ENCODE measurements at regions not wholly inside any gene's neighbourhood (a gene's known extent, or its start where the extent isn't known, plus 50 kb on each side); places are given as distances from the start of the nearest gene placed in this dataset.

- H3K36me3 ChIP-seq (ENCODE audit: insufficient read depth, low read length), result no peaks in the 10 kb centered on the region
- H3K4me1 ChIP-seq (ENCODE audit: insufficient read depth, low read length), result peaks cover 18% of the 10 kb centered on the region
- no peaks in the 10 kb centered on the region for H3K9me3 ChIP-seq (ENCODE audit: control insufficient read depth, insufficient read depth, low read length)
- H3K9ac ChIP-seq (ENCODE audit: low read depth, low read length), result no peak overlapping the region
Measured at GRCh38 chr21:34205811-34206571, 132.6 kb downstream of the MRPS6 start.

- H3K4me1 ChIP-seq (ENCODE audit: insufficient read depth, low read length), result no peaks in the 10 kb centered on the region
- no peaks in the 10 kb centered on the region; the same call in 1 of the 2 replicates for H3K9me3 ChIP-seq (ENCODE audit: control insufficient read depth, insufficient read depth, low read length)
- no peak overlapping the region for H3K9ac ChIP-seq (ENCODE audit: low read depth, low read length)
- no peaks in the 10 kb centered on the region for H3K36me3 ChIP-seq (ENCODE audit: insufficient read depth, low read length)
Measured at GRCh38 chr21:34213959-34214358, 140.6 kb downstream of the MRPS6 start.

- Histone ChIP-seq H3K9ac (ENCODE audit: low read depth, low read length) (no peak overlapping the region), H3K9me3 (ENCODE audit: control insufficient read depth, insufficient read depth, low read length) (no peaks in the 10 kb centered on the region; the same call in 1 of the 2 replicates), H3K36me3 (ENCODE audit: insufficient read depth, low read length) (no peaks in the 10 kb centered on the region), H3K4me1 (ENCODE audit: insufficient read depth, low read length) (no peaks in the 10 kb centered on the region; the same call in 1 of the 2 replicates)
Measured at GRCh38 chr21:34215501-34215900, 142.1 kb downstream of the MRPS6 start.

- Histone ChIP-seq H3K36me3 (ENCODE audit: insufficient read depth, low read length) (no peaks in the 10 kb centered on the region), H3K9ac (ENCODE audit: low read depth, low read length) (no peak overlapping the region), H3K4me1 (ENCODE audit: insufficient read depth, low read length) (no peaks in the 10 kb centered on the region; the same call in 1 of the 2 replicates), H3K9me3 (ENCODE audit: control insufficient read depth, insufficient read depth, low read length) (no peaks in the 10 kb centered on the region; the same call in 1 of the 2 replicates)
Measured at GRCh38 chr21:34215911-34216717, 142.7 kb downstream of the MRPS6 start.

DNA sequence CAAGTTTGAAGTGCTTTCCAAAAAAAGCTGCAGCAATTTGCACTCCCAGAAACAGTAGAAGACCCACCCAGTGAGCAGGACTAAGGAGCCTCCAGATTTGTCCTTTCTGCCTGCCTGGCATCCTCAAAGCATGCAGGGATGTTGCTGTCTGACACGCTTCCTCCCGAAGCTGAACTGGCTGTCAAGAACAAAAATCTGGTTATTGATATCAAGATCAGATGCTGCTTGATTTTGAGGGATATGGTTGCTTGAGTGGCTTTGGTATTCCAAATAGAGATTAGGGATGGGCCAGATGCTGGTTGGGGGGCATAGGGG is 143.3 kb downstream of the MRPS6 start:
- Histone ChIP-seq H3K9me3 (ENCODE audit: control insufficient read depth, insufficient read depth, low read length) (no peaks in the 10 kb centered on the region; the same call in 1 of the 2 replicates), H3K9ac (ENCODE audit: low read depth, low read length) (no peak overlapping the region), H3K4me1 (ENCODE audit: insufficient read depth, low read length) (no peaks in the 10 kb centered on the region; the same call in 1 of the 2 replicates), H3K36me3 (ENCODE audit: insufficient read depth, low read length) (no peaks in the 10 kb centered on the region)

DNA sequence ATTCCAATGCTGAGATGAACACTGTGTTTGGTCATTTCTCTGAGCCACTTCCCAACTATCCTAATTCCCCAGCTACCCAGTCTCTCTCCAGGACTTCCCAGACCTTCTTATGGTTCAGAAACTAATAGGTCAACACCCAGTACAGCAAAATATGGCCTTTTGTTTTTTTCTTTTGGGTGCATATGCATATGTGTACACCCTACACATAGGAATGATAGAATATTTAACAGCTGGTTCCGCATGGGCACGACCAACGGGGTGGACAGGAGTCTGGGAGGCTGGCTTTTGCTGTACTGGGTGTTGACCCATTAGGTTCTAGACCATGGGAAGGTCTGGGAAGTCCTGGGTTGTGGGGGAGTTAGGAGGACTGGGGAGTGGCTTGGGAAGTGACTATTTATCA is 143.9 kb downstream of the MRPS6 start:
- H3K9me3 ChIP-seq (ENCODE audit: control insufficient read depth, insufficient read depth, low read length), result no peaks in the 10 kb centered on the region; the same call in 1 of the 2 replicates
- no peaks in the 10 kb centered on the region for H3K36me3 ChIP-seq (ENCODE audit: insufficient read depth, low read length)
- no peaks in the 10 kb centered on the region; the same call in 1 of the 2 replicates for H3K4me1 ChIP-seq (ENCODE audit: insufficient read depth, low read length)
- no peak overlapping the region for H3K9ac ChIP-seq (ENCODE audit: low read depth, low read length)

- H3K9me3 ChIP-seq (ENCODE audit: control insufficient read depth, insufficient read depth, low read length), result no peaks in the 10 kb centered on the region; the same call in 1 of the 2 replicates
- no peak overlapping the region for H3K9ac ChIP-seq (ENCODE audit: low read depth, low read length)
- H3K4me1 ChIP-seq (ENCODE audit: insufficient read depth, low read length), result no peaks in the 10 kb centered on the region; the same call in 1 of the 2 replicates
- no peaks in the 10 kb centered on the region for H3K36me3 ChIP-seq (ENCODE audit: insufficient read depth, low read length)
Measured at GRCh38 chr21:34219334-34220060, 144.3 kb upstream of the KCNE2 start.

DNA sequence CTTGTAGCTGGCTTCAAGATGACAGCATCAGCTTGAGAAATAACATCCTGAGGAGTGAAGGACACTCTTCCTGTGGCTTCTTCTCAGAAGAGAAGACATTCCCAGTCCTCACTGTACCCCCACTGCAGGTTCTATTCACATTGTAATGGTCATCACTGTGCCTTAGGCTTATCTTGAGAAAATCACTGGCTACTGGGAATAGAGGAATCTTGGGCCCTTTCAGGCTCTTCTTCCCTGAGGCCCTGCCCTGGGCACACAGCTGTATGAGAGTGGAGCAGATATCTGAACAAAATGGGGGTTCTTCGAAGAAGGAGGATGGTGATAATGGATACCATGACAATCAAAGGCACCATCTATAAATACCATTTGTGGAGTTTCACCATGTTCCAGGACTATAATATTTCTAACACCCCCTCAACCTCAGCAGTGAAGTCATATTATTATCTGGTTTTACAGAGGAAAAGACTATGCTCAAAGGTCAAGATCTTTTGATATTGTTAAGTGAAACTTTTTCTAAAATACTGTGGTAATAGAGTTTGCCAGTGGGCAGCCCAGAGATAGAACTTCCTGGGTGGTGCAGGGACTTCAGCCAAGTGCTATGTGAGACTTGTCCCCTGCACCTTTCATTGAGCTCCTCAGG is 143.1 kb upstream of the KCNE2 start:
- H3K36me3 ChIP-seq (ENCODE audit: insufficient read depth, low read length), result no peaks in the 10 kb centered on the region
- no peaks in the 10 kb centered on the region; the same call in 1 of the 2 replicates for H3K9me3 ChIP-seq (ENCODE audit: control insufficient read depth, insufficient read depth, low read length)
- no peak overlapping the region for H3K9ac ChIP-seq (ENCODE audit: low read depth, low read length)
- no peaks in the 10 kb centered on the region; the same call in 1 of the 2 replicates for H3K4me1 ChIP-seq (ENCODE audit: insufficient read depth, low read length)

- no peaks in the 10 kb centered on the region; the same call in 1 of the 2 replicates for H3K4me1 ChIP-seq (ENCODE audit: insufficient read depth, low read length)
- no peaks in the 10 kb centered on the region for H3K36me3 ChIP-seq (ENCODE audit: insufficient read depth, low read length)
- H3K9ac ChIP-seq (ENCODE audit: low read depth, low read length), result no peak overlapping the region
- no peaks in the 10 kb centered on the region; the same call in 1 of the 2 replicates for H3K9me3 ChIP-seq (ENCODE audit: control insufficient read depth, insufficient read depth, low read length)
Measured at GRCh38 chr21:34221331-34222030, 142.3 kb upstream of the KCNE2 start.

- Histone ChIP-seq H3K4me1 (ENCODE audit: insufficient read depth, low read length) (no peaks in the 10 kb centered on the region; the same call in 1 of the 2 replicates), H3K36me3 (ENCODE audit: insufficient read depth, low read length) (no peaks in the 10 kb centered on the region), H3K9ac (ENCODE audit: low read depth, low read length) (no peak overlapping the region), H3K9me3 (ENCODE audit: control insufficient read depth, insufficient read depth, low read length) (no peaks in the 10 kb centered on the region; the same call in 1 of the 2 replicates)
Measured at GRCh38 chr21:34222031-34222335, 141.8 kb upstream of the KCNE2 start.

DNA sequence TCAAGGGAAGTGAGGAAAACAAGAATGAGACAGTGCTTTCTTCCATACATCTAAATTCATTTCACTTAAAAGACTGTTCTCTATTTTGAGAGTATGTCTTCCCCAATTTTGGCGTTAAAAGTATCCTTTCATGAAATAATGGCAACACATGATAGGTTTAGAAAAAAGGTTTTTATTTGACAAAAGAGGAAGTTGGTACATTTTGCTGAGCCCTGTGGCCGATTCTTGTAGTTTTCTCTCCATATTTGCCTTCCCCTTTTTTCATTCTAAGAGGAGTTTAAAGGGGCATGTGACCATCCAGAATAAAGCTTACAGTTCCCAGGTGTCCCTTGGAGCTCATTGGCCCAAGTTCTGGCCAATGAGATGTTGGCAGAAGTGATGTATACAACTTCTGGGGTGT is 140.4 kb upstream of the KCNE2 start:
- Histone ChIP-seq H3K4me1 (ENCODE audit: insufficient read depth, low read length) (no peaks in the 10 kb centered on the region; the same call in 1 of the 2 replicates), H3K9ac (ENCODE audit: low read depth, low read length) (no peak overlapping the region), H3K9me3 (ENCODE audit: control insufficient read depth, insufficient read depth, low read length) (no peaks in the 10 kb centered on the region; the same call in 1 of the 2 replicates), H3K36me3 (ENCODE audit: insufficient read depth, low read length) (no peaks in the 10 kb centered on the region)

DNA sequence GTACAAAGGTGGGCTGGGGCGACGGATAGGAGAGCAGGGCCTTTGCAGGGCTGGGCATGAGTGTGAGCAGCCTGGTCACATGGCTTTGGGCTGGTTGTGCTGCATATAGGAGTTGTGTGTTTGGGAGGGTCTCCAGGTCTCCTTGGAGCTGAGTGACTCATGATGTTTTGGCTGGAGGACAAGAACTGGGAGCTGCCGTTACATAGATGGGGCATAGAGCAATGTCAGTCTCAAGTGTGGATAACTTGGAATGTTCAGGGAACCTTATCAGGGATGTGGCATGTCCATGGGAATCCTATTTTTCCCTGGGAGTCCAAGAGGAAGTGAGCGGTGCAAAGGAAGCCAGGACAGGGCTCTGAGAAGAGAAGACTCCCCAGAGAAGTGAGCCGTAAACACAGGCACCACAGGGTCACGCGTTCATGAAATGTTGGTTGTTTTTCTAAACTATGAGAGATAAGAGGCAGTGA is 136.4 kb upstream of the KCNE2 start:
- Histone ChIP-seq H3K9me3 (ENCODE audit: control insufficient read depth, insufficient read depth, low read length) (no peaks in the 10 kb centered on the region; the same call in 1 of the 2 replicates), H3K4me1 (ENCODE audit: insufficient read depth, low read length) (no peaks in the 10 kb centered on the region), H3K36me3 (ENCODE audit: insufficient read depth, low read length) (no peaks in the 10 kb centered on the region), H3K9ac (ENCODE audit: low read depth, low read length) (no peak overlapping the region)

DNA sequence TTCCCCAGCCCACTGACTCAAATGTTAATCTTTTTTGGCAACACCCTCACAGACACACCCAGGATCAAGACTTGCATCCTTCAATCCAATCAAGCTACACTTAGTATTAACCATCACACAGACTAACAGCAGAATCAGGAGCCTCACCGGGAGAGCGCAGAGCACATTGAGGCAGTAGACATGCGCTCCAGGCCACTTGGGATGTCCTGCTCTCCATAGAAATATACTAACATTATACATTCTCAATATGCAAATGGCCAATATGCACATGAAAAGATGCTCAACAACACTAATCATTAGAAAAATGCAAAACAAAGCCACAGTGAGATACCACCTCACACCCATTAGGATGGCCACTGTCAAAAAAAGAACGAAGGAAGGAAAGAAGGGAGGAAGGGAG is 135.0 kb upstream of the KCNE2 start:
- no peaks in the 10 kb centered on the region for H3K4me1 ChIP-seq (ENCODE audit: insufficient read depth, low read length)
- no peak overlapping the region for H3K9ac ChIP-seq (ENCODE audit: low read depth, low read length)
- H3K9me3 ChIP-seq (ENCODE audit: control insufficient read depth, insufficient read depth, low read length), result no peaks in the 10 kb centered on the region; the same call in 1 of the 2 replicates
- H3K36me3 ChIP-seq (ENCODE audit: insufficient read depth, low read length), result no peaks in the 10 kb centered on the region

Data from ES-I3 (cell line).